Retina (tissue), 1 donor: ENCODE measurements at regions not wholly inside any gene's neighbourhood (a gene's known extent, or its start where the extent isn't known, plus 50 kb on each side); places are given as distances from the start of the nearest gene placed in this dataset.

Experiments used
- DNase-seq: peaks from one replicate; pipeline ENCODE4 v3.0.0-alpha.2; 2016

DNA sequence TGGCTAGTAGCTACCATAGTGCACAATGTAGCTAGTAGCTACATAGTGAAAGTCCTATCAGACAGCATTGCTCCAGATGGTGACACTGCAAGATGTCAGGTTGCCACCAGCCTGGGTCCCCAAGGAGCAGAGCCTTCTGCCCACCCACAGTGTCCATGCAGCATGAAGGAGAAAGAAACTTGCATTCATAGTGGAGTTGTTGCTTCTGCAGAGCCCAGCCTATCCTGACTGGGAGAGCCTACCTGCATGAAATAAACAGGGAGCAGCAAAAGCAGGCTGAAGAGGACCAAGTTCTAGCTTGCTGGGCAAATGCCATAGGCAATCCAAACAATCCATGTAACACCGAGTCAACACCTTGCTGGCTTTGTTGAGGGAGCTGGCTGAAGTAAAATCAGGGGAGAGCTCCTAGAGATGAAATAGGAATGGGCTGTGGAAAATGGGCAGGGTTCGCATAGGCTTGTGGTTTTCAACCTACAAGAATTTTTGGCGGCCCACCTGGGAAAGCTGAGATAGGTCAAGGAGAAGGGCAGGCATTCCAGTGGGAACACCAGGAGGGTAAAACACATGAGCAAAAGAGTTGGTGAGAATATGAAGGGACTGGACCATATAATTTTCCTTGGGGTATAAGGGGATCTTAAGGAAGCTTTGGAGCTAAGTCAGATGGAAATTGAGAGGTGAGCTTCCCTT is 195.8 kb downstream of the CYP26B1 start:
- DNase-seq, result no peak

DNA sequence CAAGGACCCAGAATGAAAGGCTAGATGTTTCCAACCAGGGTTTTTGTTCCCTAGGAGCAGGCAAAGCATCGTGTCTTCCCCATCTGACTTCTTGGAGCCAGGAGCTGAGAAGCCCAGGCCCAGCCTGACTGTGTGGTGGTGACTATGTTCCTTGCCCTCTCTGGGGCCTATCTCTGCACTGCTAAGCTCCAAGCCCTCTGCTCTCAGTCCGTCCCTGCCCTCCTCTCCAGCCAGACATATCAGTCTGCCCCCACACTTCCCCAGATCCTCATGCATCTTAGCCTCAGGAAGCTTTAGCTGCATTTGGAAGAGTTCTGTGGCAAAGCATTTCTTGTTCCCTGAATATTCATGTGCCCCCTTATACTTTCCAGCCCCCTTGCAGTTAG is 196.6 kb downstream of the CYP26B1 start:
- DNase-seq, result no peak

DNA sequence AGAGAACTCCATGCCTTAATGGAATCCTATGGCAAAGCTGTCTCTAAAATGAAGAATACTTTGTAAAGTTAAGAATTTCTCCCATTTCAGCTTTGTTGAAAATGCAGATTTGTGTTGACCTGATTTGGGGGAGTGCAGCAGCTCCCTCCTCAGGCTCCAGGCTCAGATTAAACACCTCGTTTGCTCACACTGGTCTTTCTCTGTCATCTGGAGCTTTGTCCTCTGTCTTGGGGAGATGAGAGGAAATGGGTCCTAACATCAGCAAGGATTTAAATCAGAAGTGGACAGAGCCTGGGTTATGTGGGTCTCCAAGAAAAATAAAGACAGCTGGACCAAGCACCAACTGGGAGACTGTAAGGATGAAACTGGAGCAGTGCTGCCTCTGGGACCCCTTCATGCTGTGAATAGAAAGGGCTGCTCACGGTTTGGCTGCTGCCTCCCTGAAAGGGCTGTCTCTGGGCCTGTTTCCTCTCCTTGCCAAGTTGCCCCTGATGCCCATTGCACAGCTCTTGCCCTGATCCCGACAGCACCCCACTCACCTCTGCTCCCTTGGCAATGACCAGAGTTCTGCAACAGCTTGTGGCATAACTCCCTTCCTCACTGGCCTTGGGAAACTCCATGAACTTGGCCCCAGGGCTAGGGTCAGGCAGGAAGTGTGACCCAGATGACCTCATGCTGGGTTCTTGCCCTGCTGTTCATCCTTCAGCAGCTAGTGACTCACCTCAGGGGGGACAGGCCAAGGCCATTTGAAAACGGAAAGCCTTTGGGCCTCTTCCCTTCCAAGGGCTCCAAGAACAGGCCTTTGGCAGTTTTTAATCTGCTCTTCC is 197.2 kb downstream of the CYP26B1 start:
- no peak for DNase-seq

DNA sequence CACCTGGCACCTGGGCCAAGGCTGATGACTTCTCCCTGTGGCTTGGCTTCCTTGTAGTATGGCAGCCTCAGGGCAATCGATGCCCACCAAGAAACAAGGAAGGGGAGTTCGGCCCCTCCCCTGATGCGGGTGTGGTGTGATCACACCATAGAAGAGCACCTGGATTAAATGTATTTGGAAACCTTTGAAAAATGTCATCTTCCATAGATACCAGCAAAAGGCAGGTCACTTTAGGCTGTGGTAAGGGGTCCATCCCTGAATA is 198.2 kb downstream of the CYP26B1 start:
- no peak for DNase-seq

DNA sequence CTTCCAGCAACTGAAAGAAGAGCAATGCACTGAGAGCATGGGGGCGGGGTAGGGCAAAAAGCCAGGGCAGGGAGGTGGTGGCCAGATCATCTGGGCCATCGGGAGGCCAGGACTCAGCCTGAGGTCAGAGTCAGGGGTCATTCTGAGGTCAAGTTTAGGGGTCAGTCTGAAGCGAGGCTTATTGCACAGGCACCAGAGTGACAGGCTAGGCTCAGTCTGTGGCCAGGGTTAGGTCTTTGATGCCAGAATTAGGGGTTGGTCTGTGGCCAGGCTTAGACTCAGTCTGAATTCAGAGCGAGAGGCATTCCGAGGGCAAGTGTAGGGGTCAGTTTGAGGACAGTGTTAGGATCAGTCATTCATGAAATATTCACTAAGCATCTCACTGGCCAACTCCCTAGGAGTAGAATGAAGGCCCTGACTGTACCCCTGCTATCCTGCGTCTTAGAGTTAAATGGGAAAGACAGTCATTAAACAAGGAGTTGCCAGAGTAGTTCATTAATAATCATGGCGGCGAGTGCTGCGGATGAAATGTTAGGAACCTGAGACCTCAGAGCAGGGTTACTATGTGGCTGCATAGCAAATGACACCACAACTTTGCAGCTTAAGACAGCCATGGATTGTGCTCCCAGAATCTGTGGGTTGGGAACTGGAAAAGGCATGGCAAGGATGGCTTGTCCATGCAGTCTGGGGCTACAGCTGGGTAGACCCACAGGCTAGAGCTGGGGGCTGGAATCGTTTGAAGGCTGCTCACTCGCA is 198.7 kb downstream of the CYP26B1 start:
- no peak for DNase-seq

DNA sequence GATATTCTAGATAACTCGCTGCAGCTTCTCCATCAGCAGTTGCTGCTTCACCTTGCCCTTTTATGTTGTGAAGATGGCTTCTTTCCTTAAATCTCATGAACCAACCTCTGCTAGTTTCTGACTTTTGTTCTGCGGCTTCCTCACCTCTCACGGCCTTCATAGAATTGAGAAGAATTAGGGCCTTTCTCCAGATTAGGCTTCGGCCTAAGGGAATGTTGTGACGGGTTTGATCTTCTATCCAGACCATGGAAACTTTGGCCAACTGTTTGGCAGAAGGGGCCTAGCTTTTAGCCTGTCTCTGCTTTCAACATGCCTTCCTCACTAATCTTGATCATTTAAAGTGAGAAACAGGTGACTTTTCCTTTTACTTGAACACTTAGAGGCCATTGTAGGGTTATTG is 199.9 kb downstream of the CYP26B1 start:
- no peak for DNase-seq

DNA sequence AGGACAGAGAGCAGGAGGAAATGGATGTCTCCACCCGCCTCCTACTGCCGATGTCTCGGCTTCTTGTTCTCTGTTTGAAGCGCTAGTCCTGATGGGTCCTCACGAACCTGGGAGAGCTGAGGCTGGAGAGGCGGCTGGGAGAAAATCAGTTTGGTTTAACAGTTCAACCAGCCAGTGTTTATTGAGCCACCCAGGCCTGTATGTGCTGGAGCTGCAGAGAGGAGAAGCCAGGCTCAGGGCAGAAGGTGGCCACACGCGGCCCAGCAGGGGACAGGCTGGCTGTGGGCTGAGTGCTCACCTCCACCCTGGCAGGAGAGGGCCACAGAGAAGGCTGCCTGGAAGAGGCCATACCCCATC is 202.1 kb downstream of the CYP26B1 start:
- no peak for DNase-seq

DNA sequence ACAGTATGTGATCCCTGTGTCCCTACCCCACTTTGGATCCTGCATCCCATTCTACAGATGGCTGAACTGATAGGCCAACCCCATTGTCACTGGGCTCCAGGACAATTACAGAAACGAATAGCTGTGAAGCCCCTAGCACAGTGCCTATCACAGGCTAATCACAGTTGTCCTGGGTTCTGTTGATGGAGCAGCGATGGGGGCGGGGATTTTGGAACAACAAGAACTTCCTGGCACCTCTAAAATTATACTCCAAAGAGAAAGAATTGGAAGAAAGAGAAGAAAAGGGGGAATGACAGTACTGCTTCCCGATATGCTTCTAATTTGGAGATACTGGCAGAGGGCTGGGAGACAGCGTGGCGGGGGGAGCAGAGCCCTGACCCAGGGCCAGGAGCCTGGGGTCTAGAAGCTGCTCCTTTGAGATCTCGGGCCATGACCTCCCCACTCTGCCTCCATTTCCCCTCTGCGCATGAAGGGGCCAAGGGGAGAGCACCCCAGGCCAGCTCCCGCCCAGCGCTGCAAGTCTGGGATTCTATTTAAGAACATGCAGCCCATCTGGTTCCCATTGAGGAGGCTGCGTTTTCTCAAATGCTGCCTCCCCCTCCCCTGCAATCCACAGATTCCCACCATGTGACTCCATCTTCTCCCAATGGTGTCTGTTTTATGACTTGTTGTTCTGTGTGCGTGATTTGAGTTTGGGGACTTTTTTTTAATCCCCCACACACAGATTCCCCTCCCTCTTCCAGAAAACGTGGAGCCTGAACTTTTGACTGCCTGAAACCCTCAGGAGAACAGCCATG is 202.7 kb downstream of the CYP26B1 start:
- DNase-seq, result no peak

DNA sequence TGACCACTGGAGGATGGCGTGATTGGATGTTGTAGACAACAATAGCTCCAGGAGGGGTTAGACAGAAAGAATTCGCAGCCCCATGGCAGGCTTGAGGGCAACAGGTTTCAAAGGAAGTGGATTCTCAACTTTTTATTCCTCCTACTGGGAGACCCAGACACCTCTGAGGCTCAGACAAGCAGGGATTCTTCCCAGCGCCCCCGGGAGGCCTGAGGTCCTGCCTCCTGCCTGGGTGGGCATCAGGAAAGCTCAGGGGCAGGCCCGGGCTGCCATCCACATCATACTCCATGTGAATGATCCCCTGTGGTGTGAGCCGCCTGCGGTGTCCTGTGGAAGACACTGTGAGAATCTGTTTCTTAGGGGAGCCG is 203.5 kb downstream of the CYP26B1 start:
- no peak for DNase-seq

DNA sequence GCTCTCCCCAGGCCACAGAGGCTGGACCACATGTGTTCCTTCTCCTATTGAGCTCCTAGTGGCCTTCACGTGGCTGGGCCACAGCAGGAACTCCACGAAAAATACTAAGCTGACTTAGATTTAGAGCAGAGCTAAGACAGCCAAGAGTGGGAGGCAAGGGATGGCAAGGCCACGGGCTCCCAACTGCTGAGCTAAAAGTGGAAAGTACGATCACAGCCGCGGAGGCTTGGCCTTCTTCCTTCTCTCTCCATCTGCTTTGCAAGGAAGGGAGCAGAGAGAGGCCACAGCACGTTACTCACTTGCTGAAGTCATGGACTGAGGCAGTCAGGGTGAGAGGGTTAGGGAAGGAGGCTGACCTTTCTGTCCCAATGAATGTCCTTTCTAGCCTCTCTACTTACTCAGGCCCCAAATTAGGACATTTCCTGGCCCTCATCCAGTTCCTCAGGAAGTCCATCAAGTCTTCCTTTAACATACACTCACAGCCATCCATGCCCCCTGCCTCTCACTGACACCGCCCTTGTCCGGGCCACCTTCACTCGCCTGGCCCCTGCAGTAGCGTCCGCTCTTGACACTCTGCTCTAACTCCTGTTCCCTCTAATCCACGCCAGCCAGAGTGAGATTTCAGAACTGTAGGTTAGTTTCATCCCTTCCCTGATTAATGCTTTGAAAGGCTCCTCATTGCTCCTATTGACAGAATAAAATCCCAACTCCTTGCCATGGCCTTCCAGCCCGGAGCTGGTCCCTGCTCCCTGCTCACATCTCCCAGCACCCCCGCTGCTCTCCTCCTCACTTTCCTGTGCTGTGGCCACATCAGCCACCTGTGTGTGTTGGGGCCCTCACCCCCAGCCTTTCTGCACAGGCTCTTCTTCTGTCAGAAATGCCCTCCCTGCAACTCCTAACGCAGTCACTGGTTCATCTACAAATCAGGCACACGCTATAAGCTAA is 204.2 kb downstream of the CYP26B1 start:
- no peak for DNase-seq

DNA sequence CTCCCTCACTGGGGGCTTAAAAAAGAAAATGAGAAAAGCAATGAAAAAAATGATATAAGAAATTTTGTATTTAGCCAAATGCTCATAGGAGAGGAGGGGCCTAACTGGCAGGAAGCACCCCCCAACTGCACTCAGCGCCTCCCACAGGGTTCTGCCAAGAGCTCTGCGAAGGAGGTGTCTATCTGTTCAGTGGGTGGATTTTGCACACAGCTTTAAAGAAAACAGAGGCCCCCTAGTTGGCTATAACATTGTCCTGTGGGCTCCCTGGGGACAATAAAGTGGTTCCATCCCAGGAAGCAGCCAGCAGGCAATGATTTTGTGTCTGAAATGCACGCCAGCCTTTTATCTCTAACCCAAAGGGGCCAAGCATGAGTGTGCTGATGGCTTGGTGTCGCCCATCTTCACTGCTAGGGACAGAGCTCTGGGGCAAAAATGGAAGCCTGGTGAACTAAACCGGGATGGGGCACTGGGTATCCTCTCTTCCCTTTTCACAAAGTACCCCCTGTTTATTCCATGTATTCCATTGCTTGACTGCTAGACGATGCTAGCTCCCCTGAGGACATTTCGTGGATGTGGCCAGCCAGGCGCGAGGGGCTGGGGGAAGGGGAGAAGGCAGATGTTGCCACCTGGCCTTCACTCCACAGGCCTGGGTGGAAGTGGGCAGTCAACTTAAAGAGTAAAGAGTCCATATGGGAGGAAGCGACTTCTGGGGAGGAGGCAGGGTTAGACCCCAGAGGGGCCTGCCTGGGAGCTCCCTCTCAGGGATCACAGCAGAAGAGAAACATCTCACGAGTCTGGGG is 205.7 kb downstream of the CYP26B1 start:
- no peak for DNase-seq

DNA sequence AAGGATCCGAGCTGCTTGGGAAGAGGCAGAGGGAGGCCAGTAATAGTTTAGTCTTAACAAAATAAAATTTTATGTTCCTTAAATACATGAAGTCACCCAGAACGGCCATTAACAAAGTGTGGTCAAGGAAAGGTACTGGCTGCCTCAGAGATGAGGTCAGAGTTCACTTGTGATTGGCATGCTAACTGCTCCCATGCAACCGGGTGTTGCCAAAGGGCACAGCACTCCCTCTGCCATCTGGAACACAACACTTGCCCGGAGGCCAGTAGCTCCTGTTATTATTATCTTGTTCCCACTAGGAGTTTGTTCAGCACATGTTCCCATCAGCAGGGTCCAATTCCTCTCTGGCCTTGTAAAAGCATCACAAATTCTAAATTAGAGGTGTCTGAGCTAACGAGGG is 207.0 kb downstream of the CYP26B1 start:
- no peak for DNase-seq

DNA sequence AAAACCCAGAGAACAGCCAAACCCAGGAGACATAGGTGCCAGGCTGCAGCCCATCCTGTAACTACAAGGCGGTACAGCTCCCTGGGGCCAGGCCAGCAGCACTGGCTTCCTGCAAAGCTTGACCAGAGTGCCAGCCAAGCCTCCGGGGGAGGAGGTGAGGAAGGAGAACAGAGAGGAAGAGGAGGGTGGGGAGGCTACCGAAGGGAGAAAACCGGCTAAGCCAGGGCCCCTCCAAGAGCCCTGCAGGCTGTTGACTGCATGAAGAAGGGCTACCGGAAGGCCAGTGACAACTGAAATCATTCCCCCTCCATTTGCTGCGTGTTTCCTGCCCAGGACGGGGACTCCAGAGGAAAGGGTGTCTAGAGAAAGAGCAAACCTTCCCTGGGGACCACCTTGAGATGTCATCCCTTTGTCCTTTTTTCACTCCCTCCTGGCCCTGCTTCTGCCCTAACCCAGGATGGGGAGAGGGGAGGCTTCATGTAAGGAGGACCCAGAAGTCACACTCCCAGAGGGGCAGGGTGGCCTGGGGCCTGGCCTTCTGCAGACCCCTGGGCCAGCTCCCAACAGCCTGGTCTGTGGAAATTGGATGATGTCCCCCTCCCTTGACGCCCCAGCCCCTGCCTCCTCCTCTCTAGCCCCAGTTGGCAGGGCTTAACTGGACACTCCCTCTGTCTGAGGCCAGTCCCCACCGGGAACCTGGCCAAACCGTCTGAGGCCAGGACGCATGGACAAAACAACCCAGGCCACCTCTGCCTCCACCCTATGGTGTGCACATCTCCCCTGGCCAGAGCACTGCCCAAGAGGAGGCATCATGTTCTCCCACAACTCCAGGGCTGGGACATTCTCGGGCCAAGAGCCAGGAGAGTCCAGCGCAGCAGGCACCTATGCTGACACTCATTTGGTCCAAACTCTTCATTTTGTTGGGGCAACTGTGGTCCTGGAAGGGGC is 207.8 kb downstream of the CYP26B1 start:
- DNase-seq, result no peak

DNA sequence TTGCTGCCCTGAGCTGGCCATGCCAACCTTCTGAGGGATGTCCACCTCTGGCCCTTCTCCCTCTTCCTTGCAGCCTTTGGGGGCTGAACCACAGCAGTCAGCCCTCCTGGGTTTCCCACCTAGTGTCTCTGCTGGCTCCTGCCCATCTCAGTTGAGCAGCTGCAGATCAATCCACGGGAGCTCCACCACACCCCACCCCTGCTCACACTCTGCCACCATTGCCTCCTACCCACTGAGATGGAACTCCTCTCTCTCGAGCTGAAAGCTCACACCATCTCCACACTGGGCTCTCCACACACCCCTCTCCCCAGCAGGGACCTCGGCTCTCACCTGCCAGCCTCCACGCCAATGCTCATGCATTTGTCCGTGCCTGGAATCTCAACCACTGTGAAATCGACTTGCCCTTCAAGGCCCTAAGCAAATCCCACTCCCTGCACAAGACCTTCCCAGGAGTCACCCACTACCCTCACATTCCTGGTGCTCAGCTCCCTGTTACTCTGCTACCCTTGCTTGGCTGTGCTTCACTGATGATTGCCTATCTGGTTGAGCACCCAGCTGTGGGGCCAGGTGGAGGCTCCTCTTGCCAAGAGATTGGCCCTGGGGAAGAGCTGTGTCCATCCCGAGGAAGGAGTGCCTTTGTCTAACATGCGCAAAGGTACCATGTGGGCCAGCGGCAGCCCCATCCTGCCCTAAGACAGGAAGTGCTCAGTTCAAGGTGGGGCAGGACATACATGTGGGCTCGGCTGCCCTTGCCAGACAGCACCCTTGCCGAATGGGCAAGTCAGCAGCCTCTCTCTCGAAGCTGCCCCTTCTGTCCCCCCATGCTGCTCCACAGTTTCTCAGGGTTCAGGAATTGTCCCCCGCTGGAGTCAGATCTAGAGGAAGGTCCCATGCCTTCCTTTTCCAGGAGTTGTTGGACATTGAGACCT is 208.7 kb downstream of the CYP26B1 start:
- no peak for DNase-seq

DNA sequence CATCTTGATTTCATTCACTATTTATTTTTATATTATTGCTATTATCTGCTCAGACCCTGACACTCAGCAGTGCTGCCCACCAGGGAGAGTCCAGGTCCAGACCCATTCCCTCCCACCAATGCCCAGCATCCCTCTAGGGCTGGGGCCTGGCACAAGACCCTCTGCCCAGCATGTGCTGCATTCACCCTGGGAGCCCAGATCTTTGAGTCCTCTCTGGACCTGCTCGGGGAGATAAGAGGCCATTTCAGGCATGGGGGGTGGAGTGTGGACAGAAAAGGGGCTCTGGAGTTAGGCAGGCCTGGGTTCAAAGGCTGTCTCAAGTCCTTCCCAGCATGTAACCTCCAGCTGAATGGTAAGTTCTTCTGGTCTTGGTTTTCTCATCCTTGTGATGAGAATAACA is 209.6 kb downstream of the CYP26B1 start:
- no peak for DNase-seq

DNA sequence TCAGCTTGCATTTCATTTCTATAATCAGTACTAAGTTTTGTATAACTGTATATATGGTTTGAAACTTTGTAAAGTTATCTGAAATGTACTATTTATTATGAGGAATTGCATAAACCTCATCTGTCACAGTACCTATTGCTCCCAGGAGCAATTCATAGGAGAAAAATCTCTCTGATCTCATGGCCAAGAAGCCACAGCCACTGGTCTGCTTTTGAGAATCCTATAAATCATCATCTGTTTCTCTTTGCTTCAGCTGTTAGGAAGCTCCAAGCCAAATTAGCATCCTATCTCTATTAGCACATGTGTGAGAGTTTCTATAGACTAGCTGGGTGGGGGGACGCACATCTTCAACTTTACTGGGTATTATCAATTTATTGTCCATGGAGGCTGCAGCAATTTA is 210.3 kb downstream of the CYP26B1 start:
- no peak for DNase-seq

DNA sequence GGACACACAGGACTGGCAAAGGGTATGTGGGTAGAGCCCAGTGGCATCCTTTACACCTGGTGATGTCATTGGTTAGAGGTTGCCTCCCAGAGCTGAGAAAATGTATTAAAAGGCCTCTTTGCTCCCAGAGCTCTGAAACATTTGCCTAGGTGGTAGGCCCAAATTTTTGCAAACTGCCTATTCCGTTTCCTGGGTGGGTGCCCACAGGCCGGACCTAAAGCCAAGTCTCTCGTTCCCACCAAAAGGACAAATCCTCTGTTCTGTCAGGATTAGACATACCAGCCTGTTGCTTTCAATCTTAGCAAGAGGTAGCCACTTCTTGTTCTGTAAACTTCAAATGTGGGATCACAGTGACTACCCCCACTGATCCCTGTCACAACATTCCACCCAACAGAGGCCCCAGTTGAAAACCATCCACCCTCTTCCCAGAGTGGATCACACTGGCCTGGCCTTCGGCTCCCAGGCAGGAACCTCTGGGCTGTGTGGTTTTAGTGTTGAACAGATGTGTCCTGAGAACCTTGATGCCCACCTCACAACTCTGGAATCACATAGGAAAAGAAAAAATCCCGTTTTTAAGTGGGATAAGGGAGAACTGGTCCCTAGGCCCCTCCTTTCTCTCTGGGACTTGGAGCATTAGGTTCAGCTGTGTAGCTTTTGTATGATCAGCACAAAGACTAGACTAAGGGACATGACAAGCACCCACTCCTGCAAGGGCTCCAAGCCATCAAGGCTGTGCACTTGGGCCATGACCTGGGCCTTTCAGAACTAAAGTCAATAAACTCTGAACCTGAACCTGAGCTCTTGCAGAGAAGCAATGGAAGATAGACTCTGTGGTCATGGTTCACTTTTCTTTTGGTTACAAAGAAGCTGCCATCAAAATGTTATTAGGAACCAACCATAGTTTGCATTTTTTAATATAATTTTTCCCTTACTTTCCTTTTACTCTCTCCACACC is 211.3 kb downstream of the CYP26B1 start:
- DNase-seq, result peak; percentile 0
